HG03097 (cell line): ENCODE measurements at regions not wholly inside any gene's neighbourhood (a gene's known extent, or its start where the extent isn't known, plus 50 kb on each side); places are given as distances from the start of the nearest gene placed in this dataset.
"Not testable (repeated sequence)": the region's sequence is repeated elsewhere in the genome, so short reads cannot be mapped to it uniquely, and the experiment has no call there.

Experiments used
- ATAC-seq: cut with Tn5 transposase; IDR thresholded peaks from one replicate; pipeline ENCODE4 v1.9.1; 2021; ENCODE audit not compliant: unreplicated experiment, low FRiP score

- ATAC-seq = no peak
Measured at GRCh38 chr2:128502638-128503246, 184.1 kb upstream of the HS6ST1 start.

DNA sequence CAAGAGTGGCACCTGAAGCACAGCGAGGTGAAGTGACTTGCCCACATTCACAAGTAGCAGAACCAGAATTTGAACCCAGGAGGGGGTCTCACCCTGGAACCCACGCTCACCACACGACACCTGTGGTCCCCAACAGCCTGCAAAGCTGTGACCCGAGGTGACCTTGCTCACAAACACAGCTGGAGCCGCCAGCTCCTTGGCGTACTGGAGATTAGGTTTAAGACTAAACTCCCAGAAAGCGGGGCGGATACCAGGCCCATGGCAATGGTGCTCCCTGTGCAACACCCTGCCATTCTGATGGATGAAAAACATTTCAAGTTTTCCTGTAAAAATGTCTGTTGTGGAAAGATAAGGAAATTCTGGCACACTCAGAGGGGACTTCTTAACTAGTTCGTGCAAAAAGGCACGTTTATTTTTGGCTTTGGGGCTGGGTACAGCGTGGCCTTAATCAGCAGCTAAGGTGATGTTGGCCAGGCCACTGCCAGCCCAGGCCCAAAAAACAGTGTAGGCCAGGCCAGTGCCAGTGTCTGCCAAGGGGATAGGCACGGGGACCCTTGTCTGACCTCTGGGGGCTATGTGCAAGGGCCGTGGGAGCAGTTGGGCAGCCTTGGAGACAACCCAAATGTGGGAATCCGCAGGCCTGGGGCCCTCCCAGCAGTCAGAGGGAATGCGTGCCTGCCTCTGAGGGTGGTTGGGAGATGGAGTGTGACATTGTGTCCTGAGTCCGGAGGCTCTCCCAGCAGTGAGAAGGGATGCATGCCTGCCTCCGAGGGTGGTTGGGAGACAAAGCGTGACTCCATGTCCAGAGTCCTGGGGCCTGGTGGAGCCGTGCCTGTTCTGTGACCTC, 185.0 kb upstream of the HS6ST1 start:
- no peak for ATAC-seq

- ATAC-seq = no peak
Measured at GRCh38 chr2:128504246-128505149, 185.8 kb upstream of the HS6ST1 start.

GRCh38 chr2:128505150-128505490, 186.5 kb upstream of the HS6ST1 start:
- no peak for ATAC-seq

DNA sequence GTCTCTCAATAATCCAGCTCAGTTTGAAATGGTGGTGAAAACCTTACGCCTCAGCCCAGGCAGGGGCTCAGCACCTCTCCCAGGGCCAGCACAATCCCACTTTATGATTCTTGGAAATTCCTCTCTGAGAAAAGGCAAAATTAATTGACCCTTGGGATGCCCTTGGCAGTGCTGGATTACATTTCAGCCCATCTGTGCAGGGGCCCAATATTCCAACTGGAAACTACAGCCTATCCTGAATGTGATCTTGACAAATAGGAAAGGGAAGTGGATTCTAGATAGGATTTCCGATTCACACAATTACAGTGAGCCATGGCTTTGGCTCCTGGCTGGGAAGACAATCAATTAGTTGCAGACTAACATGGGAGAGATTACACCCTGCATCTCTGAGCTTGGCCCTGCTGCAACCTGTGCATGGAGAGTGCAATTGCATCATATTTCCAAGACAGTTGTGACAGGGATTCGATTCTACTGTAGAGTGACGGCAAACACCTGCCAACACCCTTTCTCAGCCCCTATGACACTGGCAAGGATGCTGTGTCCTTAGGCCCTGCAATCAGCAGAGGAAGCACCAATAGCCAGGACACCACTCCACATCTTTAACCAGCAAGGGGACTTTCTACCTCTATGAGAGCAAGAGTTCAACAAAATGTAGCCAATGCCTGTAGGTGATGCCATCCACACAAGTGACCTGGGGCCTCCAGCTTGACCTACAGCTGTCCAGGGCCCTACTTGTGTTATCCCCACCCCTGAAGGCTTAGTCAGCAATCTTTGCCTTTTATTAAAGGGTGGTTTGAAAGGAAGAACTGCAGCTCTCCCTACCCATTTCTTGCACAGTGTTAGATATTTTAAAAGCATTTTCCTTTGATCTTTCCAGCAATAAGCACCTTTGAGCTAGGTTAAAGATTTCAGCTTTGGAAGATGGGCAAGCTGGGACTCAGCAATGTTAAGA, 187.2 kb upstream of the HS6ST1 start:
- ATAC-seq = no peak

GRCh38 chr2:128506534-128506933, 187.9 kb upstream of the HS6ST1 start:
- ATAC-seq = no peak

- no peak for ATAC-seq
Measured at GRCh38 chr2:128510701-128511397, 192.2 kb upstream of the HS6ST1 start.

DNA sequence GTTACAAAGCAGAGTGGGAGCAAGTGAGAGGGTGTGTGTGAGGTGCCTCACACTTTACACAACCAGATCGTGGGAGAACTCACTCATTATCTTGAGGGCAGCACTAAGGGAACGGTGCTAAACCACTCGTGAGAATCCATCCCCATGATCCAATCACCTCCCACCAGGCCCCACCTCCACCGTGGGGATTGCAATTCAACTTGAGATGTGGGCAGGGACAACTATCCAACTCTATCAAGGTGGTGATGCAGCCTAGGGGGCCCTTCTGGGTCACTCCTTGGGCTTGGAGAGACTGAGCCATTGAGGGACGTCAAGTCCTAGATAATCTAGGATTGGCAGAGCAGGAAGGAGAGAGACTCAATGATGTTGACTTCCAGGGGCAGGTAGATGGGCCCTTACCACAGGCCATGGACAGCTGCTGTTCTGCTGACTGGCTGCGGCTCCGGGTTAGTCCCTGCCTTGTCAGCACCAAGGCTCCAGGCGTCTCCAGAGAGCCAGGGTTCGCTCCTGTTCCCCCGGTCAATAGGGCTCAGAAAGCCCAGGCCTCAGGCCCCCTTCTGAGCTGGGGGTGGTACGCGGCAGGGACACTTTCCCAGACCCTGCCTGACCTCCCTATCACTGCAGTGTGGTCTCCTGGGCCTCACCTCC, 193.2 kb upstream of the HS6ST1 start:
- no peak for ATAC-seq

DNA sequence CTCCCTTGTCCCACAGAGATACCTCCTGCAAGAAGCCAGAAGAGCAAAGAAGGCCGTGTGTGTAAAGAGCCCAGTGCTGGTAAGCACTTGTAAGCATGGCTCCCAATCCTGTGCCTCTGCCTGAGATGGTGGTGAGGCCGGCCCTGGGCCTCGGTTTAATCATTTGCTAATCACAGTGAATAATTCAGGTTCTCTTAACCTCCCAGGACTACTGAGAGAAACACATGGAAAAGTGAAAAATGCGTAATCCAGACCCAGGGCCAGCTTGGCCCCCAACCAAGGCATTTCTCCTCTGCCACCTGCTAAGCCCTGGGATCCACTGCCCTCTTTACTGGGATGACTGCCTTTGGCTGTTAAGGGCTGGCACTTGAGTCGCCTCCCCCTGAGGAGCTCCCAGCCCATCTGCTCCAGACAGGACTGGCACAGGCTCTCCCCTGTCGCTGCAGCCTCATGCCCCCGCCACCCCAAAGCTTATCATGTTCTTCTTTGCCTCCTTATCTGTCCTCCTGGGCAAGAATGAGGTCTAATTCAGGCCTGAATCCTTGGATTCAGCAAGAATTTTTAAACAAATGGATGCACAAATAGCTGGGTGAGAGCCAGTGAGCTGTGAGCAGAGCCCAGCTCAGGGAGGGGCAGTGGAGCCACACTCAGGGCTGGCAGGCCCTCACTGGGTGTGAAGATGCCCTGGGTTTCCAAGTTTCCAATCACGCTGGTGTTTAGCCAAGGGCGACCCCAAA, 193.9 kb upstream of the HS6ST1 start:
- ATAC-seq = no peak

GRCh38 chr2:128513116-128513960, 194.7 kb upstream of the HS6ST1 start:
- no peak for ATAC-seq

DNA sequence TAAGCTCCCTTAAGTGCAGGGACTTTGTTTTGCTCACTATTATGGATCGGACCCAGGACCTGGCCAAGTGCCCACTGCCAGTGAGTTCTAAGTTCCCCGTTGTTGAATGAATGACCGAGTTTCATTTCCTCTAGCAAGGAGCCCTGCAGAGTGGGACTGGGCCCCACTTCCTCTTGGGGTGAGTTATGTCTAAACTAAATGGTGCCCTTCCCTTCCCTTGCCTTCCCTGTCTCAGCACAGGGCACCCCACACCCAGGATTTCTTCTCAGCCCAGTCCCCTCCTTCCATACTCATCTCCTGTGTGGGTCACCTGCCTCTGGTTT, 195.3 kb upstream of the HS6ST1 start:
- ATAC-seq = peak; percentile 63

DNA sequence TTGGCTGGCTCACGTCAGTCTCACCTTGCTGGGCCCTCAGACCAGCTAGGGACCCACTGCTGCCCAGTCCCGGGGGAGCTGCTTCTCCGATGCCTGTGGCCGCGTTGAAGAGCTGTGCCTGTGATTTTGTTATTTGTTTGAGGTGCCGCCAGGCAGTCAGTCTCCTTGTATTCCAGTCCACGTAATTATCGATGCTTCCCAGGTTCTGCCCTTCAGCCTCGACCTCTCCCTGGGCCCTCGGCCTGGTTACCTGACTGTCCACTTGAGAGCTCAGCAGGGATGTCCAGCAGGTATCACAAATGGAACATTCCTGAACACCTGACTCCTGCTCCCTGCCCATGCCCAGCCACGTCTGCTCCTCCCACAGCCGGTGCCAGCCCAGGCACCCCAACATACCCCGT, 195.9 kb upstream of the HS6ST1 start:
- no peak for ATAC-seq

DNA sequence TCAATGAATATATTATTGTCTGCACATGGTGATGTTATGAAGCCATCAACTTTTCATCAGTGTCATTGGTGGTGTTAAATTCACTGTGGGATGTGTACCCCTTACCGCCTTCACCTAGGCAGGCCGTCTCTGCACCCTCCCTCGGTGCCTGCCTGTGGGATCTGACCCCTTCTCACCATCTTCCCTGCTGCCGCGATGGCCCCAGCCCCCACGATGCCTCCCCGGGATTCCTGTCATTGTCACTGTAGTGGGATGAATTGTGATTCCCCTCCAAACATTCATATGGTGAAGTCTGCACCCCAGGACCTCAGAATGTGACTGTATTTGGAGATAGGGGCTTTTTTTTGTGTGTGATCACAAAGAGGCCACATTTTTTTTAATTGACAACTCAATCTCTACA, 198.3 kb upstream of the HS6ST1 start:
- no peak for ATAC-seq

GRCh38 chr2:128519028-128519427, 200.4 kb upstream of the HS6ST1 start:
- ATAC-seq = not testable (repeated sequence)

- no peak for ATAC-seq
Measured at GRCh38 chr2:128519517-128520215, 201.0 kb upstream of the HS6ST1 start.

- no peak for ATAC-seq
Measured at GRCh38 chr2:128520340-128520739, 201.7 kb upstream of the HS6ST1 start.

DNA sequence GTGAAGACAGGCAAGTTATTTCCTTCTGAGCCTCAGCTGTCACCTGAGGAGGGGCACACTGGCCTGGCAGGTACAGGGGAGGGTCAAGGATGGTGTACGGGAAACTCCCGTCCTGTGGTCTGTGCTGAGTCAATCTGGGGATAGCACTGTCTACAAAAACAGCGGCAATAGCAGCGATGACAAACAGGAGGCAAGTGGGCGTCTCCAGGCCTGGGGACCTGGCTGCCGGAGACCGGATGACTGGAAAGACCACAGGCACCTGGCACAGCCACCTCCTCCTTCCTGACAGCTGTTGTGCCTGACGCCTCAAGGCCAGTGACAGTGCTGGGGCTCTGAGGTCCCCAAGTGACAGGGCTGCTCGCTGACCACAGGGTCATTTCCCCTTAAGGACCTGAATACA, 202.1 kb upstream of the HS6ST1 start:
- peak; percentile 71 for ATAC-seq
